GM23248 (cell line): ENCODE measurements at regions not wholly inside any gene's neighbourhood (a gene's known extent, or its start where the extent isn't known, plus 50 kb on each side); places are given as distances from the start of the nearest gene placed in this dataset.
"Not testable (repeated sequence)": the region's sequence is repeated elsewhere in the genome, so short reads cannot be mapped to it uniquely, and the experiment has no call there.

ENCODE experiments used
- DNase-seq: peaks from one replicate; pipeline ENCODE4 v3.0.0-alpha.2; 2015
- H2AFZ ChIP-seq: fragments of 200-600 bp; sonication (generic); 2 replicates; pipeline ENCODE4 v1.6.1; 2016; ENCODE audit warnings: antibody characterized with exemption
- H3F3A ChIP-seq: fragments of 200-600 bp; sonication (generic); 2 replicates; pipeline ENCODE4 v1.6.1; 2016; ENCODE audit warnings: mild to moderate bottlenecking, antibody characterized with exemption, mixed run types; ENCODE audit not compliant: insufficient read depth
- H3K27ac ChIP-seq: fragments of 200-600 bp; sonication (generic); 2 replicates; pipeline ENCODE4 v1.5.1; 2016; ENCODE audit warnings: mild to moderate bottlenecking
- H3K27me3 ChIP-seq: fragments of 200-600 bp; sonication (generic); replicated peaks from 2 replicates; pipeline ENCODE4 v1.6.1; 2016; ENCODE audit warnings: mild to moderate bottlenecking; ENCODE audit not compliant: insufficient read depth
- H3K36me3 ChIP-seq: fragments of 200-600 bp; sonication (generic); 2 replicates; pipeline ENCODE4 v1.6.1; 2016; ENCODE audit warnings: low read depth, mild to moderate bottlenecking
- H3K4me1 ChIP-seq: fragments of 200-600 bp; sonication (generic); 2 replicates; pipeline ENCODE4 v1.6.1; 2016; ENCODE audit warnings: mild to moderate bottlenecking; ENCODE audit not compliant: insufficient read depth
- H3K4me2 ChIP-seq: fragments of 200-600 bp; sonication (generic); one replicate; pipeline ENCODE4 v1.6.1; 2016; ENCODE audit warnings: mild to moderate bottlenecking; ENCODE audit not compliant: unreplicated experiment
- H3K4me3 ChIP-seq: fragments of 200-600 bp; sonication (generic); 2 replicates; pipeline ENCODE4 v1.5.1; 2016; ENCODE audit warnings: mild to moderate bottlenecking
- H3K79me2 ChIP-seq: fragments of 200-600 bp; sonication (generic); 2 replicates; pipeline ENCODE4 v1.6.1; 2016; ENCODE audit warnings: mild to moderate bottlenecking; ENCODE audit not compliant: insufficient read depth
- H3K9ac ChIP-seq: fragments of 200-600 bp; sonication (generic); 2 replicates; pipeline ENCODE4 v1.6.1; 2016; ENCODE audit warnings: mild to moderate bottlenecking
- H3K9me2 ChIP-seq: fragments of 200-600 bp; sonication (generic); 2 replicates; pipeline ENCODE4 v1.6.1; 2016; ENCODE audit warnings: mixed run types, mild to moderate bottlenecking, moderate library complexity; ENCODE audit not compliant: insufficient read depth
- H3K9me3 ChIP-seq: fragments of 200-600 bp; sonication (generic); one replicate; pipeline ENCODE4 v1.6.1; 2017; ENCODE audit warnings: low read depth
- H4K20me1 ChIP-seq: fragments of 200-600 bp; sonication (generic); 2 replicates; pipeline ENCODE4 v1.6.0; 2016; ENCODE audit not compliant: insufficient read depth
- EZH2 ChIP-seq: fragments of 200-600 bp; sonication (generic); IDR thresholded peaks from 2 replicates; pipeline ENCODE4 v1.6.1; 2018; ENCODE audit warnings: antibody characterized with exemption, mild to moderate bottlenecking; ENCODE audit not compliant: insufficient read depth, poor library complexity, severe bottlenecking
- EZH2phosphoT487 ChIP-seq: fragments of 200-600 bp; sonication (generic); IDR thresholded peaks from 2 replicates; pipeline ENCODE4 v1.6.1; 2018; ENCODE audit warnings: antibody characterized with exemption, moderate library complexity, mild to moderate bottlenecking, low read depth; ENCODE audit not compliant: insufficient read depth
- whole genome bisulfite sequencing, 2 experiments: methylation state at CpG; one replicate each; pipeline ENCODE4 v1.1.6; 2015 to 2017; ENCODE audit warnings: low lambda C conversion rate in 2 of 2, low coverage in 1 of 2; ENCODE audit errors: missing lambda C conversion rate in 2 of 2; 5-methylcytosine and 5-hydroxymethylcytosine counted together
- in situ Hi-C: fragments of 300-500 bp; cut with MboI; formaldehyde crosslinking; loops from 2 replicates; pipeline ENCODE4 v1.15.0; 2020

GRCh38 chr16:72588551-72588950, 416.6 kb upstream of the PMFBP1 start:
- no peaks in the 10 kb centered on the region for H3F3A ChIP-seq
- H4K20me1 ChIP-seq = no peaks in the 10 kb centered on the region
- H3K27me3 ChIP-seq = no peaks in the 10 kb centered on the region
- no peak overlapping the region for H3K4me3 ChIP-seq
- no peaks in the 10 kb centered on the region for H3K4me1 ChIP-seq
- 47 to 49% methylated on average over 2 of the region's 2 CpGs for WGBS, 2 experiments
- no peaks in the 10 kb centered on the region for H3K9me3 ChIP-seq
- H2AFZ ChIP-seq = no peak overlapping the region
- TF ChIP-seq EZH2 (no peak), EZH2phosphoT487 (no peak)
- H3K27ac ChIP-seq = no peak overlapping the region
- no peak overlapping the region for H3K9ac ChIP-seq
- no peak overlapping the region for H3K4me2 ChIP-seq
- H3K36me3 ChIP-seq = no peaks in the 10 kb centered on the region
- no peaks in the 10 kb centered on the region for H3K79me2 ChIP-seq
- DNase-seq = no peak
- in situ Hi-C loops = no loop called here
- no peaks in the 10 kb centered on the region for H3K9me2 ChIP-seq

DNA sequence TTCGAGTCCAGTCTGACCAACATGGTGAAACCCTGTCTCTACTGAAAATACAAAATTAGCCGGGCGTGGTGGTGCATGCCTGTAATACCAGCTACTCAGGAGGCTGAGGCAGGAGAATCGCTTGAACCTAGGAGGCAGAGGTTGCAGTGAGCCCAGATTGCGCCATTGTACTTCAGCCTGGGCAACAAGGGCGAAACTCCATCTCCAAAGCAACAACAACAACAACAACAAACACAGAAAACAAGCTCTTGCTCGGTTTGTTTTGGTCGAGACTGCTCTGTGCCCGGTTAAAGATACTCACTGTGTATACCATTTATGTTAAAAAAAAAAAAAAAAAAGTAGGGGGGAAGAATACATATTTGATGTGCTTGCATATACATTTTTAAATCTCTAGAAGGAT, 406.1 kb upstream of the PMFBP1 start:
- H3K9me2 ChIP-seq, H3K9ac ChIP-seq, in situ Hi-C loops, H2AFZ ChIP-seq, H3K9me3 ChIP-seq, H3F3A ChIP-seq, DNase-seq, H4K20me1 ChIP-seq, H3K27me3 ChIP-seq, H3K79me2 ChIP-seq, H3K27ac ChIP-seq, H3K4me1 ChIP-seq, H3K4me3 ChIP-seq, H3K36me3 ChIP-seq, H3K4me2 ChIP-seq: not testable (repeated sequence)
- 81 to 85% methylated on average over 9 of the region's 9 CpGs for WGBS, 2 experiments

DNA sequence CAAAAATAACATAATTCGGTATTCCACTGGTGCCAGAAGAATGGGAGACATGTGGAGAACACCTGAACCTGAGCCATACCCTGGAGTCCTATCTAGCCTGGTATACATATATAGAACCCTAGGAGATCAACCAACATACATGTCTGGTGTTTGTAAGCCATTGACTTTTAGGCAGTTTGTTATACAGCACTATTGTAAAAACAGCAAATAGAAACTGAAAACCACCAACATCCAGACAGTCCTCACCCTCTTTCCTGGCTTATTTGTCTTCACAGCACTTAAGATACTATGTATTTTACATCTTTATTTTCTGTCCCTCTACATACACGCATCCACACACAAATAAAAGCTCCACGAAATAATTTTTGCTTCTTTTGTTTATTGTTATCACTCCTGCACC, 404.2 kb upstream of the PMFBP1 start:
- H3K9me2 ChIP-seq = no peaks in the 10 kb centered on the region
- H3K4me3 ChIP-seq = no peak overlapping the region
- WGBS, 2 experiments = 64 to 87% methylated on average over 3 of the region's 3 CpGs
- in situ Hi-C loops = no loop called here
- H3K79me2 ChIP-seq = no peaks in the 10 kb centered on the region
- no peak overlapping the region for H2AFZ ChIP-seq
- H3K27me3 ChIP-seq = no peaks in the 10 kb centered on the region
- no peaks in the 10 kb centered on the region for H4K20me1 ChIP-seq
- DNase-seq = no peak
- no peak overlapping the region for H3K27ac ChIP-seq
- no peaks in the 10 kb centered on the region for H3K4me1 ChIP-seq
- TF ChIP-seq EZH2phosphoT487 (no peak), EZH2 (no peak)
- H3F3A ChIP-seq = no peaks in the 10 kb centered on the region
- H3K36me3 ChIP-seq = no peaks in the 10 kb centered on the region
- H3K4me2 ChIP-seq = no peak overlapping the region
- H3K9me3 ChIP-seq = no peaks in the 10 kb centered on the region
- H3K9ac ChIP-seq = no peak overlapping the region

GRCh38 chr16:72569677-72570076, 397.7 kb upstream of the PMFBP1 start:
- H3K4me1 ChIP-seq = no peaks in the 10 kb centered on the region
- H3K4me3 ChIP-seq = no peak overlapping the region
- no peak overlapping the region for H3K4me2 ChIP-seq
- no peaks in the 10 kb centered on the region for H4K20me1 ChIP-seq
- no peaks in the 10 kb centered on the region for H3K36me3 ChIP-seq
- no peak overlapping the region for H3K9ac ChIP-seq
- WGBS, 2 experiments = 88 to 89% methylated on average over 7 of the region's 7 CpGs
- no peak overlapping the region for H2AFZ ChIP-seq
- TF ChIP-seq EZH2phosphoT487 = no peak
- no peak for TF ChIP-seq EZH2
- H3K27ac ChIP-seq = no peak overlapping the region
- no peak for DNase-seq
- H3F3A ChIP-seq = no peaks in the 10 kb centered on the region
- H3K9me3 ChIP-seq = no peaks in the 10 kb centered on the region
- H3K9me2 ChIP-seq = no peaks in the 10 kb centered on the region
- H3K79me2 ChIP-seq = no peaks in the 10 kb centered on the region
- H3K27me3 ChIP-seq = no peaks in the 10 kb centered on the region
- in situ Hi-C loops = no loop called here

GRCh38 chr16:72568502-72568901, 396.5 kb upstream of the PMFBP1 start:
- no peak overlapping the region for H3K9ac ChIP-seq
- no peak for TF ChIP-seq EZH2phosphoT487
- TF ChIP-seq EZH2 = no peak
- no peaks in the 10 kb centered on the region for H3K4me1 ChIP-seq
- no peaks in the 10 kb centered on the region for H3K9me2 ChIP-seq
- 46 to 64% methylated on average over 1 of the region's 1 CpG for WGBS, 2 experiments
- H3K9me3 ChIP-seq = no peaks in the 10 kb centered on the region
- H2AFZ ChIP-seq = no peak overlapping the region
- no peak overlapping the region for H3K4me3 ChIP-seq
- H3F3A ChIP-seq = no peaks in the 10 kb centered on the region
- no peaks in the 10 kb centered on the region for H3K79me2 ChIP-seq
- H3K36me3 ChIP-seq = no peaks in the 10 kb centered on the region
- H3K4me2 ChIP-seq = no peak overlapping the region
- DNase-seq = no peak
- no peaks in the 10 kb centered on the region for H4K20me1 ChIP-seq
- H3K27me3 ChIP-seq = no peaks in the 10 kb centered on the region
- no peak overlapping the region for H3K27ac ChIP-seq
- in situ Hi-C loops = no loop called here
